HG03280 (cell line): ENCODE measurements at regions not wholly inside any gene's neighbourhood (a gene's known extent, or its start where the extent isn't known, plus 50 kb on each side); places are given as distances from the start of the nearest gene placed in this dataset.

ENCODE experiments used
- ATAC-seq: cut with Tn5 transposase; IDR thresholded peaks from one replicate; pipeline ENCODE4 v1.9.1; 2021; ENCODE audit warnings: mild to moderate bottlenecking, moderate library complexity; ENCODE audit not compliant: unreplicated experiment

- ATAC-seq, result no peak
Observed at GRCh38 chr7:19872094-19872493, 98.7 kb upstream of the TMEM196 start.

GRCh38 chr7:19871102-19871501, 97.7 kb upstream of the TMEM196 start:
- ATAC-seq, result no peak

- ATAC-seq, result no peak
Observed at GRCh38 chr7:19869979-19870378, 96.6 kb upstream of the TMEM196 start.

GRCh38 chr7:19853261-19853832, 79.9 kb upstream of the TMEM196 start:
- no peak for ATAC-seq

GRCh38 chr7:19852192-19852591, 78.8 kb upstream of the TMEM196 start:
- no peak for ATAC-seq

- no peak for ATAC-seq
Observed at GRCh38 chr7:19851504-19851903, 78.1 kb upstream of the TMEM196 start.

GRCh38 chr7:19834566-19834965, 61.1 kb upstream of the TMEM196 start:
- ATAC-seq, result no peak

- no peak for ATAC-seq
Observed at GRCh38 chr7:19830604-19831003, 57.2 kb upstream of the TMEM196 start.
